ENCODE measurements at regions not wholly inside any gene's neighbourhood (a gene's known extent, or its start where the extent isn't known, plus 50 kb on each side); places are given as distances from the start of the nearest gene placed in this dataset.

- no TSS peak for BruUV-seq (replicated peaks)
- TF ChIP-seq EZH2 (IDR thresholded peaks at IDR 0.05; ENCODE audit: borderline replicate concordance, low read depth, low read length, poor library complexity, severe bottlenecking): no peak
- TF ChIP-seq, protein P1, sequence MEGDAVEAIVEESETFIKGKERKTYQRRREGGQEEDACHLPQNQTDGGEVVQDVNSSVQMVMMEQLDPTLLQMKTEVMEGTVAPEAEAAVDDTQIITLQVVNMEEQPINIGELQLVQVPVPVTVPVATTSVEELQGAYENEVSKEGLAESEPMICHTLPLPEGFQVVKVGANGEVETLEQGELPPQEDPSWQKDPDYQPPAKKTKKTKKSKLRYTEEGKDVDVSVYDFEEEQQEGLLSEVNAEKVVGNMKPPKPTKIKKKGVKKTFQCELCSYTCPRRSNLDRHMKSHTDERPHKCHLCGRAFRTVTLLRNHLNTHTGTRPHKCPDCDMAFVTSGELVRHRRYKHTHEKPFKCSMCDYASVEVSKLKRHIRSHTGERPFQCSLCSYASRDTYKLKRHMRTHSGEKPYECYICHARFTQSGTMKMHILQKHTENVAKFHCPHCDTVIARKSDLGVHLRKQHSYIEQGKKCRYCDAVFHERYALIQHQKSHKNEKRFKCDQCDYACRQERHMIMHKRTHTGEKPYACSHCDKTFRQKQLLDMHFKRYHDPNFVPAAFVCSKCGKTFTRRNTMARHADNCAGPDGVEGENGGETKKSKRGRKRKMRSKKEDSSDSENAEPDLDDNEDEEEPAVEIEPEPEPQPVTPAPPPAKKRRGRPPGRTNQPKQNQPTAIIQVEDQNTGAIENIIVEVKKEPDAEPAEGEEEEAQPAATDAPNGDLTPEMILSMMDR (conservative IDR thresholded peaks at IDR 0.05; ENCODE audit: low read depth, low read length): no peak
- ChIA-PET POLR2A (ENCODE audit: low non-redundant PET) (no interaction called here), CTCF (no interaction called here)
- H3K4me3 ChIP-seq (ENCODE audit: low read depth, low read length, poor library complexity, severe bottlenecking): no peak overlapping the region
- no peaks in the 10 kb centered on the region for H3K4me1 ChIP-seq (ENCODE audit: insufficient read depth, low read length, poor library complexity, severe bottlenecking)
- no peak overlapping the region for H3K27ac ChIP-seq (ENCODE audit: low read depth, low read length, poor library complexity, severe bottlenecking)
- DNase-seq (ENCODE audit: low spot score): no peak
- no peaks in the 10 kb centered on the region for H3K9me3 ChIP-seq (ENCODE audit: low read depth, low read length, poor library complexity, severe bottlenecking)
- no peaks in the 10 kb centered on the region for H3K36me3 ChIP-seq (ENCODE audit: insufficient read depth, low read length, poor library complexity, severe bottlenecking)
- intact Hi-C loops (cut with micrococcal nuclease; ENCODE audit: unreplicated experiment): no loop called here
- H3K27me3 ChIP-seq (replicated peaks; ENCODE audit: insufficient read depth, low read depth, low read length, poor library complexity): no peaks in the 10 kb centered on the region
These were observed 135.7 kb upstream of the MAMLD1 start for GRCh38 chrX:150227321-150227860.

GRCh38 chrX:150227873-150228410 is 135.2 kb upstream of the MAMLD1 start:
- H3K4me1 ChIP-seq (ENCODE audit: insufficient read depth, low read length, poor library complexity, severe bottlenecking): no peaks in the 10 kb centered on the region
- BruUV-seq (replicated peaks): no TSS peak
- H3K27ac ChIP-seq (ENCODE audit: low read depth, low read length, poor library complexity, severe bottlenecking): no peak overlapping the region
- DNase-seq (ENCODE audit: low spot score): no peak
- no peaks in the 10 kb centered on the region for H3K36me3 ChIP-seq (ENCODE audit: insufficient read depth, low read length, poor library complexity, severe bottlenecking)
- H3K4me3 ChIP-seq (ENCODE audit: low read depth, low read length, poor library complexity, severe bottlenecking): no peak overlapping the region
- ChIA-PET POLR2A (ENCODE audit: low non-redundant PET) (no interaction called here), CTCF (no interaction called here)
- intact Hi-C loops (cut with micrococcal nuclease; ENCODE audit: unreplicated experiment): no loop called here
- no peaks in the 10 kb centered on the region for H3K9me3 ChIP-seq (ENCODE audit: low read depth, low read length, poor library complexity, severe bottlenecking)
- TF ChIP-seq, protein P1 (conservative IDR thresholded peaks at IDR 0.05; ENCODE audit: low read depth, low read length): no peak
- TF ChIP-seq EZH2 (IDR thresholded peaks at IDR 0.05; ENCODE audit: borderline replicate concordance, low read depth, low read length, poor library complexity, severe bottlenecking): no peak
- H3K27me3 ChIP-seq (replicated peaks; ENCODE audit: insufficient read depth, low read depth, low read length, poor library complexity): no peaks in the 10 kb centered on the region

- H3K27ac ChIP-seq (ENCODE audit: low read depth, low read length, poor library complexity, severe bottlenecking): no peak overlapping the region
- no peaks in the 10 kb centered on the region for H3K9me3 ChIP-seq (ENCODE audit: low read depth, low read length, poor library complexity, severe bottlenecking)
- intact Hi-C loops (cut with micrococcal nuclease; ENCODE audit: unreplicated experiment): no loop called here
- no peak for DNase-seq (ENCODE audit: low spot score)
- TF ChIP-seq, protein P1 (conservative IDR thresholded peaks at IDR 0.05; ENCODE audit: low read depth, low read length): no peak
- TF ChIP-seq EZH2 (IDR thresholded peaks at IDR 0.05; ENCODE audit: borderline replicate concordance, low read depth, low read length, poor library complexity, severe bottlenecking): no peak
- BruUV-seq (replicated peaks): no TSS peak
- H3K27me3 ChIP-seq (replicated peaks; ENCODE audit: insufficient read depth, low read depth, low read length, poor library complexity): no peaks in the 10 kb centered on the region
- H3K36me3 ChIP-seq (ENCODE audit: insufficient read depth, low read length, poor library complexity, severe bottlenecking): no peaks in the 10 kb centered on the region
- no peak overlapping the region for H3K4me3 ChIP-seq (ENCODE audit: low read depth, low read length, poor library complexity, severe bottlenecking)
- no peaks in the 10 kb centered on the region for H3K4me1 ChIP-seq (ENCODE audit: insufficient read depth, low read length, poor library complexity, severe bottlenecking)
- ChIA-PET CTCF (no interaction called here), POLR2A (ENCODE audit: low non-redundant PET) (no interaction called here)
These were observed 134.7 kb upstream of the MAMLD1 start for GRCh38 chrX:150228431-150228830.
